CD14-positive monocyte (primary cell): ENCODE measurements at regions not wholly inside any gene's neighbourhood (a gene's known extent, or its start where the extent isn't known, plus 50 kb on each side); places are given as distances from the start of the nearest gene placed in this dataset.

ENCODE experiments used
- DNase-seq, 3 donors: peaks; one replicate each; pipeline ENCODE4 v3.0.0-alpha.2; 2011 to 2022
- H2AFZ ChIP-seq: 2 replicates; pipeline ENCODE4 v1.6.0; 2012; ENCODE audit warnings: mild to moderate bottlenecking, low read depth, low read length, inconsistent platforms; ENCODE audit not compliant: insufficient read depth, poor library complexity, severe bottlenecking
- H3K27ac ChIP-seq, 2 donors: 1 replicate in 1 of 2; 2 replicates in 1 of 2; pipeline ENCODE4 v1.5.1; 2012 to 2013; ENCODE audit warnings: low read length in 2 of 2, control low read depth in 1 of 2, inconsistent platforms in 1 of 2, low read depth in 1 of 2, mild to moderate bottlenecking in 1 of 2
- H3K27me3 ChIP-seq, 2 donors: one replicate each; pipeline versions ENCODE4 v1.6.0 to v1.6.1; 2011 to 2013; ENCODE audit warnings: low read length in 2 of 2; ENCODE audit not compliant: control insufficient read depth in 2 of 2, insufficient read depth in 2 of 2
- H3K36me3 ChIP-seq, 2 donors: replicated peaks in 1 of 2; 1 replicate in 1 of 2; 2 replicates in 1 of 2; pipeline versions ENCODE4 v1.5.1 to v1.6.1; 2012 to 2013; ENCODE audit warnings: low read length in 2 of 2, control low read depth in 1 of 2, inconsistent platforms in 1 of 2, mild to moderate bottlenecking in 1 of 2; ENCODE audit not compliant: insufficient read depth in 2 of 2, control insufficient read depth in 1 of 2
- H3K4me1 ChIP-seq, 2 donors: 1 replicate in 1 of 2; 2 replicates in 1 of 2; pipeline versions ENCODE4 v1.5.1 to v1.6.1; 2012 to 2013; ENCODE audit warnings: low read length in 2 of 2, control low read depth in 1 of 2, inconsistent platforms in 1 of 2, mild to moderate bottlenecking in 1 of 2, moderate library complexity in 1 of 2; ENCODE audit not compliant: insufficient read depth in 2 of 2, control insufficient read depth in 1 of 2
- H3K4me2 ChIP-seq: replicated peaks from 2 replicates; pipeline ENCODE3; 2012; ENCODE audit warnings: low read length, moderate library complexity, mild to moderate bottlenecking; ENCODE audit not compliant: poor library complexity, severe bottlenecking; ENCODE audit errors: extremely low read depth
- H3K4me3 ChIP-seq, 3 experiments: fragments of 200-600 bp in 1 of 3; sonication (generic) in 1 of 3; replicated peaks in 1 of 3; 1 replicate in 2 of 3; 2 replicates in 1 of 3; pipeline ENCODE4 v1.5.1; 2011 to 2013; ENCODE audit warnings: low read length in 3 of 3, mild to moderate bottlenecking in 3 of 3, control low read depth in 2 of 3, low read depth in 2 of 3, inconsistent platforms in 1 of 3, moderate library complexity in 1 of 3
- H3K79me2 ChIP-seq: 2 replicates; pipeline ENCODE4 v1.6.0; 2012; ENCODE audit warnings: mild to moderate bottlenecking, control low read depth, inconsistent platforms, low read length, moderate library complexity; ENCODE audit not compliant: insufficient read depth
- H3K9ac ChIP-seq: 2 replicates; pipeline ENCODE4 v1.6.0; 2017; ENCODE audit warnings: low read length, mild to moderate bottlenecking; ENCODE audit not compliant: insufficient read depth, poor library complexity, severe bottlenecking
- H3K9me3 ChIP-seq, 2 donors: replicated peaks in 1 of 2; 1 replicate in 1 of 2; 2 replicates in 1 of 2; pipeline versions ENCODE4 v1.5.1 to v1.6.1; 2012 to 2013; ENCODE audit warnings: low read length in 2 of 2, control low read depth in 1 of 2; ENCODE audit not compliant: control insufficient read depth in 1 of 2, insufficient read depth in 1 of 2
- H4K20me1 ChIP-seq: 2 replicates; pipeline ENCODE4 v1.6.0; 2012; ENCODE audit warnings: mild to moderate bottlenecking, low read length, control low read depth, moderate library complexity; ENCODE audit not compliant: insufficient read depth
- H3K27ac Mint-ChIP-seq, 7 donors: one replicate each; pipeline ENCODE4 v1.8.0; 2020; ENCODE audit warnings: mild to moderate bottlenecking in 7 of 7, mixed read lengths in 7 of 7, moderate library complexity in 6 of 7, inconsistent platforms in 2 of 7
- H3K27me3 Mint-ChIP-seq, 3 donors: one replicate each; pipeline ENCODE4 v1.8.0; 2021 to 2022; ENCODE audit warnings: low read depth in 3 of 3, mild to moderate bottlenecking in 3 of 3, mixed read lengths in 3 of 3, moderate library complexity in 3 of 3, inconsistent platforms in 1 of 3
- H3K36me3 Mint-ChIP-seq, 2 donors: one replicate each; pipeline ENCODE4 v1.8.0; 2020; ENCODE audit warnings: mixed read lengths in 2 of 2, inconsistent platforms in 1 of 2, mild to moderate bottlenecking in 1 of 2
- H3K4me1 Mint-ChIP-seq: one replicate; pipeline ENCODE4 v1.8.0; 2020; ENCODE audit warnings: mild to moderate bottlenecking, mixed read lengths
- H3K4me3 Mint-ChIP-seq, 2 donors: one replicate each; pipeline ENCODE4 v1.8.0; 2020; ENCODE audit warnings: mild to moderate bottlenecking in 2 of 2, mixed read lengths in 2 of 2, moderate library complexity in 1 of 2
- H3K9me3 Mint-ChIP-seq, 7 donors: one replicate each; pipeline ENCODE4 v1.8.0; 2020 to 2022; ENCODE audit warnings: mixed read lengths in 7 of 7, mild to moderate bottlenecking in 6 of 7, moderate library complexity in 6 of 7, inconsistent platforms in 2 of 7
- CTCF ChIP-seq: fragments of 200-600 bp; IDR thresholded peaks from one replicate; pipeline ENCODE4 v1.8.0; 2022; ENCODE audit warnings: antibody characterized with exemption, mild to moderate bottlenecking
- WGBS: methylation state at CpG from one replicate; pipeline ENCODE4 v1.1.5; 2013; ENCODE audit warnings: missing lambda C conversion rate; ENCODE audit not compliant: insufficient coverage; 5-methylcytosine and 5-hydroxymethylcytosine counted together
- intact Hi-C, 2 donors: fragments of 100-400 bp; cut with micrococcal nuclease; formaldehyde crosslinking; loops; one replicate each; pipeline versions ENCODE4 v1.15.0 to v1.15.1; 2023

GRCh38 chr7:67547183-67547907, 550.7 kb downstream of the TYW1 start:
- no peaks in the 10 kb centered on the region for H3K79me2 ChIP-seq
- H3K4me3 ChIP-seq, result no peak overlapping the region
- no peak overlapping the region for H3K4me3 Mint-ChIP-seq
- H4K20me1 ChIP-seq, result no peaks in the 10 kb centered on the region
- intact Hi-C loops, result no loop called here
- no peak overlapping the region for H3K27ac ChIP-seq
- H3K9me3 ChIP-seq, result peaks cover 15 to 49% of the 10 kb centered on the region in 2 donors
- no peaks in the 10 kb centered on the region for H3K4me1 Mint-ChIP-seq
- no peaks in the 10 kb centered on the region for H3K36me3 Mint-ChIP-seq
- no peaks in the 10 kb centered on the region for H3K36me3 ChIP-seq
- WGBS, result 83% methylated on average over 4 of the region's 7 CpGs
- no peak for DNase-seq
- H3K9ac ChIP-seq, result no peak overlapping the region
- H3K27ac Mint-ChIP-seq, result no peak overlapping the region
- no peak overlapping the region for H3K4me2 ChIP-seq
- H2AFZ ChIP-seq, result no peak overlapping the region
- H3K27me3 Mint-ChIP-seq, result no peaks in the 10 kb centered on the region
- H3K4me1 ChIP-seq, result no peaks in the 10 kb centered on the region
- H3K27me3 ChIP-seq, result no peaks in the 10 kb centered on the region
- H3K9me3 Mint-ChIP-seq, result peaks cover 11 to 46% (median 21%) of the 10 kb centered on the region in 7 donors
- TF ChIP-seq CTCF, result no peak

GRCh38 chr7:67549126-67549525, 552.5 kb downstream of the TYW1 start:
- Histone ChIP-seq H3K9me3 (peaks cover 20 to 44% of the 10 kb centered on the region in 2 donors), H3K4me1 (no peaks in the 10 kb centered on the region), H3K4me2 (no peak overlapping the region), H3K9ac (no peak overlapping the region), H3K4me3 (no peak overlapping the region), H3K36me3 (no peaks in the 10 kb centered on the region), H3K79me2 (no peaks in the 10 kb centered on the region), H3K27me3 (no peaks in the 10 kb centered on the region), H2AFZ (no peak overlapping the region), H4K20me1 (no peaks in the 10 kb centered on the region), H3K27ac (no peak overlapping the region)
- Mint-ChIP-seq H3K4me3 (no peak overlapping the region), H3K27ac (no peak overlapping the region), H3K4me1 (no peaks in the 10 kb centered on the region), H3K36me3 (no peaks in the 10 kb centered on the region), H3K27me3 (no peaks in the 10 kb centered on the region), H3K9me3 (peaks cover 8 to 45% (median 21%) of the 10 kb centered on the region in 7 donors)
- intact Hi-C loops, result no loop called here
- no peak for DNase-seq
- 100% methylated on average over 1 of the region's 3 CpGs for WGBS
- TF ChIP-seq CTCF, result no peak
